Suprapubic skin (tissue), 3 donors: ENCODE measurements at regions not wholly inside any gene's neighbourhood (a gene's known extent, or its start where the extent isn't known, plus 50 kb on each side); places are given as distances from the start of the nearest gene placed in this dataset.

Experiments
- EP300 ChIP-seq: sonication (generic); formaldehyde crosslinking; IDR thresholded peaks from one replicate; pipeline ENCODE4 v1.6.1; 2017; ENCODE audit warnings: antibody characterized with exemption
- TF ChIP-seq, protein P1 (sequence below), 2 donors: fragments of 200-600 bp in 1 of 2; fragments of 450-650 bp in 1 of 2; sonication (generic) in 1 of 2; IDR thresholded peaks; one replicate each; pipeline ENCODE4 v1.5.1; 2016 to 2019; ENCODE audit warnings: antibody characterized with exemption in 2 of 2, mild to moderate bottlenecking in 1 of 2, moderate library complexity in 1 of 2

DNA sequence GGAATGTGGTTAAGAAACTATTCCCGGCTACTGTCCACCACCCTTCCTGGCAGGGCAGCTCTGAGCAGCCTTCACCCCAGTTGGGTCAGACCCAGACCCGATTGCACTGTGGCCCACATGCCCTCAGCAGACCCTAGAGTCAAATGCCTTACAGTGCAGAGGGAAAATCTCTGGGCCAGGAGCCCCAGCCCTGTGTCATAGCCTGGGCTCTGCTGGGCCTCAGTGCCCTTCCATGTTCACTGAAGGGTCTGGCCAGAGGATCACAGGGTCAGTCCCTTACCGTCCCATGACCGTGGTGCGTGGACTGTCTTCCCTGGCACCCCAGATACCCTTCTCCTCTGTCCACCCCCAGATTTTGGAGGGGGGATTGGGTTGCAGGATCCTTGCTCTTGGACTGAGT lies 73.5 kb upstream of the COL5A1 start:
- TF ChIP-seq, protein P1, sequence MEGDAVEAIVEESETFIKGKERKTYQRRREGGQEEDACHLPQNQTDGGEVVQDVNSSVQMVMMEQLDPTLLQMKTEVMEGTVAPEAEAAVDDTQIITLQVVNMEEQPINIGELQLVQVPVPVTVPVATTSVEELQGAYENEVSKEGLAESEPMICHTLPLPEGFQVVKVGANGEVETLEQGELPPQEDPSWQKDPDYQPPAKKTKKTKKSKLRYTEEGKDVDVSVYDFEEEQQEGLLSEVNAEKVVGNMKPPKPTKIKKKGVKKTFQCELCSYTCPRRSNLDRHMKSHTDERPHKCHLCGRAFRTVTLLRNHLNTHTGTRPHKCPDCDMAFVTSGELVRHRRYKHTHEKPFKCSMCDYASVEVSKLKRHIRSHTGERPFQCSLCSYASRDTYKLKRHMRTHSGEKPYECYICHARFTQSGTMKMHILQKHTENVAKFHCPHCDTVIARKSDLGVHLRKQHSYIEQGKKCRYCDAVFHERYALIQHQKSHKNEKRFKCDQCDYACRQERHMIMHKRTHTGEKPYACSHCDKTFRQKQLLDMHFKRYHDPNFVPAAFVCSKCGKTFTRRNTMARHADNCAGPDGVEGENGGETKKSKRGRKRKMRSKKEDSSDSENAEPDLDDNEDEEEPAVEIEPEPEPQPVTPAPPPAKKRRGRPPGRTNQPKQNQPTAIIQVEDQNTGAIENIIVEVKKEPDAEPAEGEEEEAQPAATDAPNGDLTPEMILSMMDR (IDR thresholded peaks at IDR 0.05), result no peak
- no peak for TF ChIP-seq EP300
